Left ventricle myocardium inferior (tissue), 1 donor: ENCODE measurements at regions not wholly inside any gene's neighbourhood (a gene's known extent, or its start where the extent isn't known, plus 50 kb on each side); places are given as distances from the start of the nearest gene placed in this dataset.
"Not testable (repeated sequence)": the region's sequence is repeated elsewhere in the genome, so short reads cannot be mapped to it uniquely, and the experiment has no call there.

Experiments used
- DNase-seq: peaks from one replicate; pipeline ENCODE4 v3.0.0-alpha.2; 2020
- H3K27ac ChIP-seq: fragments of 200-600 bp; replicated peaks from 2 replicates; pipeline ENCODE4 v1.8.0; 2021
- H3K27me3 ChIP-seq: fragments of 200-600 bp; 2 replicates; pipeline ENCODE4 v1.8.0; 2021; ENCODE audit warnings: low read depth
- H3K36me3 ChIP-seq: fragments of 200-600 bp; 2 replicates; pipeline ENCODE4 v1.8.0; 2021
- H3K4me1 ChIP-seq: fragments of 200-600 bp; 2 replicates; pipeline ENCODE4 v1.8.0; 2021
- H3K4me3 ChIP-seq: fragments of 200-600 bp; 2 replicates; pipeline ENCODE4 v1.8.0; 2021; ENCODE audit warnings: mild to moderate bottlenecking, moderate library complexity
- H3K9me3 ChIP-seq: fragments of 200-600 bp; replicated peaks from 2 replicates; pipeline ENCODE4 v1.8.0; 2021
- CTCF ChIP-seq: fragments of 200-600 bp; IDR thresholded peaks from 2 replicates; pipeline ENCODE4 v1.8.0; 2021; ENCODE audit warnings: antibody characterized with exemption, mild to moderate bottlenecking, borderline replicate concordance
- intact Hi-C: fragments of 100-400 bp; cut with micrococcal nuclease; formaldehyde crosslinking; loops from one replicate; pipeline ENCODE4 v1.11.0; 2022
- donor health status: DM: no; HTN: yes; CAD: no; lungs with severe emphysema.

GRCh38 chr17:61539728-61540127, 51.3 kb downstream of the NACA2 start:
- H3K9me3 ChIP-seq: peaks cover 23% of the 10 kb centered on the region
- H3K36me3 ChIP-seq, H3K27ac ChIP-seq, H3K27me3 ChIP-seq, DNase-seq, H3K4me1 ChIP-seq, H3K4me3 ChIP-seq: not testable (repeated sequence)
- intact Hi-C loops: loop anchor here (10.0 kb wide), 1 partner anchor 125 kb away; no protein-coding TSS in a partner anchor

- intact Hi-C loops: no loop called here
- Histone ChIP-seq H3K27ac (no peak overlapping the region), H3K4me3 (no peak overlapping the region), H3K36me3 (no peaks in the 10 kb centered on the region), H3K27me3 (no peaks in the 10 kb centered on the region), H3K4me1 (no peaks in the 10 kb centered on the region), H3K9me3 (peaks cover 23% of the 10 kb centered on the region)
- no peak for DNase-seq
- TF ChIP-seq CTCF: no peak
These were observed 52.5 kb downstream of the NACA2 start for GRCh38 chr17:61538480-61538879.

- no peaks in the 10 kb centered on the region for H3K36me3 ChIP-seq
- no peak for DNase-seq
- H3K4me3 ChIP-seq: no peak overlapping the region
- peaks cover 20% of the 10 kb centered on the region for H3K9me3 ChIP-seq
- H3K4me1 ChIP-seq: no peaks in the 10 kb centered on the region
- intact Hi-C loops: no loop called here
- H3K27ac ChIP-seq: no peak overlapping the region
- no peaks in the 10 kb centered on the region for H3K27me3 ChIP-seq
- TF ChIP-seq CTCF: no peak
These were observed 53.7 kb downstream of the NACA2 start for GRCh38 chr17:61537264-61537771.

- no peaks in the 10 kb centered on the region for H3K27me3 ChIP-seq
- no peak for DNase-seq
- H3K9me3 ChIP-seq: peaks cover 12% of the 10 kb centered on the region
- no peak overlapping the region for H3K4me3 ChIP-seq
- no peak overlapping the region for H3K27ac ChIP-seq
- H3K36me3 ChIP-seq: no peaks in the 10 kb centered on the region
- no peak for TF ChIP-seq CTCF
- intact Hi-C loops: no loop called here
- H3K4me1 ChIP-seq: no peaks in the 10 kb centered on the region
These were observed 54.5 kb downstream of the NACA2 start for GRCh38 chr17:61536422-61536955.
